ENCODE measurements at regions not wholly inside any gene's neighbourhood (a gene's known extent, or its start where the extent isn't known, plus 50 kb on each side); places are given as distances from the start of the nearest gene placed in this dataset.

DNA sequence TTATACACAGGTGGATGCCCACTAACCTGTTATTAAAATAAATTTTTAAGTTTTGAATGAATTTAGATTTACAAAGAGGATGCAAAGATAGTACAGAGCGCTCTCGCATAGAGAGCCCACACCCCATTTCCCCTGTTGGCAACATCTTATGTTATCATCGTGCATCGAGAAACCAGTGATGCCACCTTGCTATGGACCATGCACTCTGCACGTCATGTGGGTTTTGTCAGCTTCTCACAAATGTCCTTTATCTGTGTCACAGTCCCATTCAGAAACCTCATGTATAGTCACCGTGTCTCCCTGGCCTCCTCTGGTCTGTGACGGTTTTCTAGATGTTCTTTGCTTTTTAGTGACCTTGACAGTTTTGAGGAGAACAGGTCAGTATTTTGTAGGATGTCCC lies 60.0 kb downstream of the ING1 start:
- Histone ChIP-seq H3K9me1 (ENCODE audit: control insufficient read depth, insufficient read depth, low read length) (no peaks in the 10 kb centered on the region), H3K4me1 (replicated peaks in 1 of 2; ENCODE audit: control insufficient read depth in 2 of 2, insufficient read depth in 2 of 2, low read length in 2 of 2) (no peaks in the 10 kb centered on the region; a peak in 1 of 5 replicates), H2AFZ (ENCODE audit: low read depth, low read length) (no peak overlapping the region), H3K27ac (ENCODE audit: extremely low read depth, low read depth, low read length) (no peak overlapping the region), H3K4me3 (no peak overlapping the region), H3K36me3 (ENCODE audit: control insufficient read depth, insufficient read depth, low read length) (no peaks in the 10 kb centered on the region), H3K9me3 (replicated peaks; ENCODE audit: control insufficient read depth, insufficient read depth, low read depth, low read length) (no peaks in the 10 kb centered on the region), H3K79me2 (ENCODE audit: control insufficient read depth, insufficient read depth, low read length) (no peaks in the 10 kb centered on the region), H3K9ac (ENCODE audit: insufficient read depth in 1 of 2, low read depth in 2 of 2, low read length in 2 of 2) (no peak overlapping the region), H4K20me1 (replicated peaks; ENCODE audit: control insufficient read depth, insufficient read depth, low read length) (no peaks in the 10 kb centered on the region; the same call in 1 of the 2 replicates), H3K4me2 (ENCODE audit: insufficient read depth, low read length) (no peak overlapping the region), H3K27me3 (ENCODE audit: control insufficient read depth in 2 of 2, insufficient read depth in 2 of 2, low read length in 2 of 2) (peaks cover 14 to 33% of the 10 kb centered on the region in 2 experiments)
- 2% methylated on average over 7 of the region's 7 CpGs for WGBS (ENCODE audit: insufficient coverage, low coverage, missing lambda C conversion rate)
- no TSS peak for BruUV-seq (replicated peaks)
- CTCF ChIA-PET (ENCODE audit: low intra/inter-chr PET ratio): no interaction called here
- FAIRE-seq (no peak), DNase-seq (ENCODE audit: extremely low read depth in 1 of 4, low spot score in 3 of 4) (no peak), ATAC-seq (no peak)
- in situ Hi-C loops (cut with MboI): no loop called here
- POLR2A ChIA-PET: no interaction called here
- intact Hi-C loops (cut with micrococcal nuclease): no loop called here
- TF ChIP-seq, protein P1, sequence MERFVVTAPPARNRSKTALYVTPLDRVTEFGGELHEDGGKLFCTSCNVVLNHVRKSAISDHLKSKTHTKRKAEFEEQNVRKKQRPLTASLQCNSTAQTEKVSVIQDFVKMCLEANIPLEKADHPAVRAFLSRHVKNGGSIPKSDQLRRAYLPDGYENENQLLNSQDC (CRISPR knock-in tag; IDR thresholded peaks at IDR 0.05): no peak
- TF ChIP-seq KAT8 (IDR thresholded peaks at IDR 0.05; ENCODE audit: low read depth) (no peak), HMGN3 (IDR thresholded peaks at IDR 0.05; ENCODE audit: borderline replicate concordance, extremely low read depth, insufficient read length, low read depth, low read length) (no peak), ZNF133 (CRISPR knock-in tag; IDR thresholded peaks at IDR 0.05) (no peak), SIN3B (IDR thresholded peaks at IDR 0.05; ENCODE audit: low read depth) (no peak), TCFL5 (CRISPR knock-in tag; conservative IDR thresholded peaks at IDR 0.05) (no peak), ZNF76 (CRISPR knock-in tag; IDR thresholded peaks at IDR 0.05; ENCODE audit: borderline replicate concordance) (no peak), POLR3G (IDR thresholded peaks at IDR 0.05; ENCODE audit: extremely low read depth, insufficient read length, insufficient replicate concordance) (no peak), MYC (IDR thresholded peaks at IDR 0.05; ENCODE audit: low read depth, low read length) (no peak), MYC (CRISPR knock-in tag; IDR thresholded peaks at IDR 0.05; ENCODE audit: borderline replicate concordance, low read depth) (no peak), E2F8 (IDR thresholded peaks at IDR 0.05; ENCODE audit: low read depth, partially characterized antibody) (no peak), BACH1 (tag; IDR thresholded peaks at IDR 0.05) (no peak), SAFB2 (IDR thresholded peaks at IDR 0.05; ENCODE audit: borderline replicate concordance, low read depth, low read length, severe bottlenecking) (no peak), THRA (IDR thresholded peaks at IDR 0.05) (no peak)
- TF ChIP-seq, protein P2, sequence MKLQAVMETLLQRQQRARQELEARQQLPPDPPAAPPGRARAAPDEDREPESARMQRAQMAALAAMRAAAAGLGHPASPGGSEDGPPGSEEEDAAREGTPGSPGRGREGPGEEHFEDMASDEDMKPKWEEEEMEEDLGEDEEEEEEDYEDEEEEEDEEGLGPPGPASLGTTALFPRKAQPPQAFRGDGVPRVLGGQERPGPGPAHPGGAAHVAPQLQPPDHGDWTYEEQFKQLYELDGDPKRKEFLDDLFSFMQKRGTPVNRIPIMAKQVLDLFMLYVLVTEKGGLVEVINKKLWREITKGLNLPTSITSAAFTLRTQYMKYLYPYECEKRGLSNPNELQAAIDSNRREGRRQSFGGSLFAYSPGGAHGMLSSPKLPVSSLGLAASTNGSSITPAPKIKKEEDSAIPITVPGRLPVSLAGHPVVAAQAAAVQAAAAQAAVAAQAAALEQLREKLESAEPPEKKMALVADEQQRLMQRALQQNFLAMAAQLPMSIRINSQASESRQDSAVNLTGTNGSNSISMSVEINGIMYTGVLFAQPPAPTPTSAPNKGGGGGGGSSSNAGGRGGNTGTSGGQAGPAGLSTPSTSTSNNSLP (IDR thresholded peaks at IDR 0.05; ENCODE audit: borderline replicate concordance, low read depth, low read length): no peak
- TF ChIP-seq, protein P3, sequence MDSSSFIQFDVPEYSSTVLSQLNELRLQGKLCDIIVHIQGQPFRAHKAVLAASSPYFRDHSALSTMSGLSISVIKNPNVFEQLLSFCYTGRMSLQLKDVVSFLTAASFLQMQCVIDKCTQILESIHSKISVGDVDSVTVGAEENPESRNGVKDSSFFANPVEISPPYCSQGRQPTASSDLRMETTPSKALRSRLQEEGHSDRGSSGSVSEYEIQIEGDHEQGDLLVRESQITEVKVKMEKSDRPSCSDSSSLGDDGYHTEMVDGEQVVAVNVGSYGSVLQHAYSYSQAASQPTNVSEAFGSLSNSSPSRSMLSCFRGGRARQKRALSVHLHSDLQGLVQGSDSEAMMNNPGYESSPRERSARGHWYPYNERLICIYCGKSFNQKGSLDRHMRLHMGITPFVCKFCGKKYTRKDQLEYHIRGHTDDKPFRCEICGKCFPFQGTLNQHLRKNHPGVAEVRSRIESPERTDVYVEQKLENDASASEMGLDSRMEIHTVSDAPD (CRISPR knock-in tag; IDR thresholded peaks at IDR 0.05): no peak
